GM12864 (cell line): ENCODE measurements at regions not wholly inside any gene's neighbourhood (a gene's known extent, or its start where the extent isn't known, plus 50 kb on each side); places are given as distances from the start of the nearest gene placed in this dataset.

Source experiments
- DNase-seq: peaks from one replicate; pipeline ENCODE4 v3.0.0-alpha.2; 2011; ENCODE audit warnings: low read depth
- H3K4me3 ChIP-seq: 2 replicates; pipeline ENCODE4 v1.5.1; 2011; ENCODE audit warnings: mild to moderate bottlenecking, low read depth, low read length, control low read depth
- TF ChIP-seq, protein P1 (sequence below): IDR thresholded peaks from 2 replicates; pipeline ENCODE4 v1.5.1; 2011; ENCODE audit warnings: low read depth, mild to moderate bottlenecking, moderate library complexity, low read length, control low read depth, inconsistent platforms; ENCODE audit errors: missing control alignments

DNA sequence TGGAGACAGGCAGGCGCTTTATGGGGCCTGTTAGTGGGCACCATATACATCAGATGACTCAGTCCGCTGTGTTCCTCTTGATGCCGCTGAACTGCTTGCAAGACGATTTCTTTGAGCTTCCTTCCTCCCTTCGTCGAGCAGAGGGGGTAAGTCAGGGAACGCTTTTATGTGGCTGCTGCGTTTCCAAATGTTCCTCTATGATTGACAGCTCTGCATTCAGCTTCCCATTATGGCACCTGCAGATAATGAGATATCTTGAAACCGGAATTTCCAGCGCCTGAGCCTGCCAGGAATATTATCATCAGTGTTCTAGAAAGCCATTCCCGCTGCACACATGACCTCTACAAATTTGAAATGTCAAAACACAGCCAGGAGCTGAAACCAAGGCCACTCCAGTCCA is 257.0 kb downstream of the TSHZ3 start:
- TF ChIP-seq, protein P1, sequence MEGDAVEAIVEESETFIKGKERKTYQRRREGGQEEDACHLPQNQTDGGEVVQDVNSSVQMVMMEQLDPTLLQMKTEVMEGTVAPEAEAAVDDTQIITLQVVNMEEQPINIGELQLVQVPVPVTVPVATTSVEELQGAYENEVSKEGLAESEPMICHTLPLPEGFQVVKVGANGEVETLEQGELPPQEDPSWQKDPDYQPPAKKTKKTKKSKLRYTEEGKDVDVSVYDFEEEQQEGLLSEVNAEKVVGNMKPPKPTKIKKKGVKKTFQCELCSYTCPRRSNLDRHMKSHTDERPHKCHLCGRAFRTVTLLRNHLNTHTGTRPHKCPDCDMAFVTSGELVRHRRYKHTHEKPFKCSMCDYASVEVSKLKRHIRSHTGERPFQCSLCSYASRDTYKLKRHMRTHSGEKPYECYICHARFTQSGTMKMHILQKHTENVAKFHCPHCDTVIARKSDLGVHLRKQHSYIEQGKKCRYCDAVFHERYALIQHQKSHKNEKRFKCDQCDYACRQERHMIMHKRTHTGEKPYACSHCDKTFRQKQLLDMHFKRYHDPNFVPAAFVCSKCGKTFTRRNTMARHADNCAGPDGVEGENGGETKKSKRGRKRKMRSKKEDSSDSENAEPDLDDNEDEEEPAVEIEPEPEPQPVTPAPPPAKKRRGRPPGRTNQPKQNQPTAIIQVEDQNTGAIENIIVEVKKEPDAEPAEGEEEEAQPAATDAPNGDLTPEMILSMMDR: no peak
- no peak for DNase-seq
- H3K4me3 ChIP-seq: no peak overlapping the region

DNA sequence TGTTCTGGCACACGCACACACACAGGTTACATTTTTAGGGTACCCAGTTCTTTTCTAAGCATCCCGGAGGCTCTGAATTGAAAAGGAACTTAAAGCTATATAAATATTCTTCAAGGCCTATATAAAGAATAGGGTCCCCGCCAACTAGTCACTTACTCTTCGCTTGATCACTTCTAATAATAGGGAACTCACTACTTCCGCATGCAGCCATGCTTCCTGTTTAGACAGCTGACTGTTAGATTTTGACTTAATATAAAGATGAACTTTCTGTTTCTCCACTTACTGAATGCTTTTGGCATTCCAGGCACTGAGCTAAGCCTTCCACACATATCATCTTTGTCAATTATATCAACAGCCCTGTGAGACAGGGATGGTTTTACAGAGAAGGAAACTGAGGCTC is 259.6 kb downstream of the TSHZ3 start:
- H3K4me3 ChIP-seq: no peak overlapping the region
- TF ChIP-seq, protein P1: no peak
- DNase-seq: no peak

DNA sequence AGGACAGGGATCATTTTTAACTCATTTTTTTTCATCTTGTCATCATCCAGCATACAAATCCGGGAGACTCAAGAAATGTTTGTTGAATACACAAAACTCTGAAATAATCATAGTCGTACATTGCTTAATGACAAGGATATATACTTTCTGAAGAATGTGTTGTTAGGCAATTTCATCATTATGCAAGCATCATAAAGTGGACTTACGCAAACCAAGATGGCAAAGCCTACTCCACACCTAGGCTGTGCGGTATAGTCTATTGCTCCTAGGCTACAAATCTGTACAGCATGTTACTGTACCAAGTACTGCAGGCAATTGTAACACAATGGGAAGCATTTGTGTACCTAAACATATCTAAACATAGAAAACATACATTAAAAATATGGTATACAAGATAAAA is 264.1 kb downstream of the TSHZ3 start:
- TF ChIP-seq, protein P1: no peak
- no peak overlapping the region for H3K4me3 ChIP-seq
- no peak for DNase-seq

DNA sequence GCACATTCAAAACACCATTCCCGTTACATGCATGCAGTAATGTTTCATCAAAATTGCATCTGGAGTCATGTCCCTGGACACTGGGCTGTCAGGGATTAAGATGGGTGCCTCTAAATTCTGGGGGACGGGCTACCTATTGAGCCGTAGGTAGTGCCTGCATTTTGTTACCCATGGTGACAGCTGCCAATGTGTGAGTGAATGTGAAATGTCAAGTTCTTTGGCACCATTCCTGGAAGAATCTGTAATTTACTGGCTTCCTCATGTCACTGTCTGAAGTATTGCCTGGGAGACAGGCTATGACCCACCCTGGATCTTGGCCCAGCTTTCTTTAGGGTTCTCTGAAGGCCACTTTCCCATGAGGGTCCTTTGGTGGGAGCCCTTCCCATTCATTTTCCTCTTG is 266.1 kb downstream of the TSHZ3 start:
- no peak overlapping the region for H3K4me3 ChIP-seq
- DNase-seq: no peak
- TF ChIP-seq, protein P1: no peak

DNA sequence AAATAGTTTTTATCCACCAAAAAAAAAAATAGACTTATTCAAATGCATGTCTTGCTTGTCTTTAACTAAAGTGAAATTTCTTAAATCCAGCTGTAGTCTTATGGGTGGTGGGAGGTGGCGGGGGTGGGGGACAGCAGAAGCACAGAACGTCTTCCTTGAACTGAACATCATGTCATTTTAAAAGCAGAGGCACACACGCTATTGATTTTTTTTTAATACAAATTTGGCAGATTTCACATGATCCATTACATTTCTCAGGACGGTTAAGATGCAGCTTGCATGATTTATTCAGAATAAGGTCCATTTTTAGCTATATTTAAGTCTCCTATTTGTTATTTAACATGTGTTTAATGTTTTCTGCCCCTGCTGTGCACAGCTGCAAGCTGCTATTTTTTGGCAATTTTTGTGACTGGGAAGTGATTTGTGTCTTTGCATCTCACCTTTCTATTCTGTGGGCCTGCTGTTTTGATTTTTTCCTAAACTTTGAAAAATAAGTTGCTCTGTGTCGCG is 274.0 kb downstream of the TSHZ3 start:
- TF ChIP-seq, protein P1: no peak
- H3K4me3 ChIP-seq: no peak overlapping the region

DNA sequence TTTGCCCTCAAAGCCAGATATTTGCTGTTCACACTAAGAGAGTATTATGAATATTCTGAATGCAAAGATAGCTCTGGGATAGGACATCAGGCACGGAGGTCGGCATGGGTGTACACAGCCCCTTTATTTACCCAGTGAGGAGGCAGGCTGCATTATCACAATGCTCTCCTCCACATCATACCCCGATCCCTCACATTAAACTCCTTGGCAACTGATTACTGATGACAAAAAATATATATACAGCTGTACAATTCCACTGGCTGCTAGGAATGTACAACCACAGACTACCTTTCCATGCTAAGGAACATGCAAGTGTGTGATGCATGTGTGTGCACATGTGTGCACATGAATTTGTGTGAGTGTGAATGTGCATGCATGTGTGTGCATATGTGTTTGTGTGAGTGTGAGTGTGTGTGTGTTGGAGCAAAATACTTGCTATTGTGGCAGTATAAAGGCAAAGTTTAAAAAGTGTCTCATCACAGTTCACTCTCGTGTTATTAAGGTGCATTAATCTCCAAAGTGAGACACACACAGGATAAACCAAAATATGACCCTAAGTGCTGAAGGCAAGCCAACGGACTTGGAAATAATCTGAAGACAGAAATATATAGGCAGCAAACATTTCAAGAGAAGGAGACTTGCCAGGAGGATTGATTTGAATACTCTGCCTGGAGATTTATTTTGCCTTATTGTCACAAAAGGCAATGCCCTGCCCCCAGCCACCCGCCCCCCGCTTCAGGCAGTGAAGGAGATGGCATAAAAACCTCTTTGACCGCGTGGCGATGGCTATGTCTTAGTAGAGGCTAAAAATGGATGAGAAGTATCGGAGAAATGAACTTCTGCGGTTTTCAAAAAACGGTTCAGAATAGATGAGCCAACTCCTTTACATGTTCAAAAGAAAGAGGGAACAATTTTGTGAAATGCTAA is 274.8 kb downstream of the TSHZ3 start:
- TF ChIP-seq, protein P1: no peak
- H3K4me3 ChIP-seq: no peak overlapping the region
- DNase-seq: no peak

More for the DNA sequence above, 274.0 kb downstream of the TSHZ3 start:
- DNase-seq: no peak
